ENCODE measurements at regions not wholly inside any gene's neighbourhood (a gene's known extent, or its start where the extent isn't known, plus 50 kb on each side); places are given as distances from the start of the nearest gene placed in this dataset.

DNA sequence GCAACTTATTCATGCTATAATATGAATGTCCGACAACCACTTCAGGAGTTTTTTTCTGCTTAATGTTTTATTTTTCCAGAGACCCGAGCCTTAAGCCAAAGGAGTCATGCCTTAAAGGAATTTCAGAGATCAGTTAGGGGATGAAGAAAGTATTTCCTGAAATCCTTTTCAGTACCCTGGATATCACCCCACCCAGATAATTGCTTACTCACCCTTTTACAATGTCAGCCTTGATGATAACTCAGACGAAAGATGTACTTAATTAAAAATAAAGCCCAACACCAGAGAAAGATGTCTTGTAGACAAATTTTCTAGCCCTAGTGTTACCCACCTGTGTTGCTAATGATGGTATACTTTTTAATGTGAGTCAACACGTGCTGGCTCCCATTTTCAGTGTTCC is 124.1 kb downstream of the XCL2 start:
- Histone ChIP-seq H3K4me1 (ENCODE audit: control insufficient read depth in 1 of 2, low read depth in 2 of 2) (no peaks in the 10 kb centered on the region), H3K36me3 (no peaks in the 10 kb centered on the region), H3K27ac (no peak overlapping the region), H3K4me3 (no peak overlapping the region), H3K9me3 (no peaks in the 10 kb centered on the region), H3K27me3 (replicated peaks; ENCODE audit: insufficient read depth) (no peaks in the 10 kb centered on the region)
- no peak for ATAC-seq (ENCODE audit: insufficient number of reproducible peaks, low FRiP score, low read depth)
- TF ChIP-seq, protein P1, sequence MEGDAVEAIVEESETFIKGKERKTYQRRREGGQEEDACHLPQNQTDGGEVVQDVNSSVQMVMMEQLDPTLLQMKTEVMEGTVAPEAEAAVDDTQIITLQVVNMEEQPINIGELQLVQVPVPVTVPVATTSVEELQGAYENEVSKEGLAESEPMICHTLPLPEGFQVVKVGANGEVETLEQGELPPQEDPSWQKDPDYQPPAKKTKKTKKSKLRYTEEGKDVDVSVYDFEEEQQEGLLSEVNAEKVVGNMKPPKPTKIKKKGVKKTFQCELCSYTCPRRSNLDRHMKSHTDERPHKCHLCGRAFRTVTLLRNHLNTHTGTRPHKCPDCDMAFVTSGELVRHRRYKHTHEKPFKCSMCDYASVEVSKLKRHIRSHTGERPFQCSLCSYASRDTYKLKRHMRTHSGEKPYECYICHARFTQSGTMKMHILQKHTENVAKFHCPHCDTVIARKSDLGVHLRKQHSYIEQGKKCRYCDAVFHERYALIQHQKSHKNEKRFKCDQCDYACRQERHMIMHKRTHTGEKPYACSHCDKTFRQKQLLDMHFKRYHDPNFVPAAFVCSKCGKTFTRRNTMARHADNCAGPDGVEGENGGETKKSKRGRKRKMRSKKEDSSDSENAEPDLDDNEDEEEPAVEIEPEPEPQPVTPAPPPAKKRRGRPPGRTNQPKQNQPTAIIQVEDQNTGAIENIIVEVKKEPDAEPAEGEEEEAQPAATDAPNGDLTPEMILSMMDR (IDR thresholded peaks at IDR 0.05) = no peak
- DNase-seq (ENCODE audit: low spot score) = no peak

- no peaks in the 10 kb centered on the region for H3K4me1 ChIP-seq (ENCODE audit: control insufficient read depth in 1 of 2, low read depth in 2 of 2)
- ATAC-seq (ENCODE audit: insufficient number of reproducible peaks, low FRiP score, low read depth) = no peak
- no peak overlapping the region for H3K4me3 ChIP-seq
- no peaks in the 10 kb centered on the region for H3K27me3 ChIP-seq (replicated peaks; ENCODE audit: insufficient read depth)
- no peaks in the 10 kb centered on the region for H3K9me3 ChIP-seq
- TF ChIP-seq, protein P1 (IDR thresholded peaks at IDR 0.05) = no peak
- no peaks in the 10 kb centered on the region for H3K36me3 ChIP-seq
- DNase-seq (ENCODE audit: low spot score) = no peak
- no peak overlapping the region for H3K27ac ChIP-seq
Measured at GRCh38 chr1:168416220-168416619, 127.6 kb downstream of the XCL2 start.

GRCh38 chr1:168414914-168415313 is 128.9 kb downstream of the XCL2 start:
- DNase-seq (ENCODE audit: low spot score) (no peak), ATAC-seq (ENCODE audit: insufficient number of reproducible peaks, low FRiP score, low read depth) (no peak)
- no peaks in the 10 kb centered on the region for H3K36me3 ChIP-seq
- H3K4me1 ChIP-seq (ENCODE audit: control insufficient read depth in 1 of 2, low read depth in 2 of 2) = no peaks in the 10 kb centered on the region
- H3K9me3 ChIP-seq = no peaks in the 10 kb centered on the region
- TF ChIP-seq, protein P1 (IDR thresholded peaks at IDR 0.05) = no peak
- H3K4me3 ChIP-seq = no peak overlapping the region
- no peak overlapping the region for H3K27ac ChIP-seq
- H3K27me3 ChIP-seq (replicated peaks; ENCODE audit: insufficient read depth) = no peaks in the 10 kb centered on the region

DNA sequence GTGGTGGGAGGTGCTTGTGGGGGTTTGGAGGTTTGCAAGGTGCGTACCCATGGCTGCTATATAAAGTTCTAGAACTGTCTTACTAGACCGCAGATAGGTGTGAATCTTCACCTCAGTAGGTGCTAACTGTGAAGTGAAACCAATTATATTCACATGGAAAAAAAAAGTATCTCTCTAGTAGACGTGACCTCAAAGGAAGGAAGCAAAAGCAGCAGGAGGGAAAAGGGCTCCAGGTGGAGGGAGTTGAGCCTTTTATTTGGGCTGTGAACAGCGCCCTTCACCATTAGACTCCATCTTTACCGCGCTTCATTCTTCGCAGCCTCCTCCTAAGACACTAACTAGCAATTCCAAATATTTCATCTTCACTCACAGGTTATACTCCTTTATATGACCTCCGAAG is 129.8 kb downstream of the TBX19 start:
- H3K27me3 ChIP-seq (replicated peaks; ENCODE audit: insufficient read depth) = no peaks in the 10 kb centered on the region
- H3K36me3 ChIP-seq = no peaks in the 10 kb centered on the region
- peaks cover 4 to 10% of the 10 kb centered on the region in 2 donors for H3K4me1 ChIP-seq (ENCODE audit: control insufficient read depth in 1 of 2, low read depth in 2 of 2)
- no peak for ATAC-seq (ENCODE audit: insufficient number of reproducible peaks, low FRiP score, low read depth)
- TF ChIP-seq, protein P1 (IDR thresholded peaks at IDR 0.05) = no peak
- H3K4me3 ChIP-seq = no peak overlapping the region
- no peak for DNase-seq (ENCODE audit: low spot score)
- no peak overlapping the region for H3K27ac ChIP-seq
- H3K9me3 ChIP-seq = no peaks in the 10 kb centered on the region

DNA sequence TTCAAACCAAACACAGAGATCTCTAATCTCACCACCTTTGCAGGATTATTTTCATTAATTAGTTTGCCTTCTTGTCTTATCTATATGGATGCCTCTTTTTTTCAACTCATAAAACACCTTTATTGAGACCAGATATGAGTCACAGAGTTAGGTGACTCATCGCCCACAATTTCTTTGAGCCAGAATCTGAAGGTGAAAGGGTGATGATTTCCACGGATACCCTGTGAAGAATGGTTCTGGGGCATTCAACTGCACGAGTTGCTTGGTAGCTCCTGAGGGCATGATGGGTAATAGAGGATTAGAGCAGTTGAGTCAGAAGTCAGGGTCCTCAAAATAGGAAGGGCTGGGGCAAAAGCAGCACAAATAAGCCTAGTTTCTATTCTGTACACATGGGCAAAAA is 128.2 kb downstream of the TBX19 start:
- H3K4me1 ChIP-seq (ENCODE audit: control insufficient read depth in 1 of 2, low read depth in 2 of 2) = peaks cover 5 to 12% of the 10 kb centered on the region in 2 donors
- no peak overlapping the region for H3K27ac ChIP-seq
- TF ChIP-seq, protein P1 (IDR thresholded peaks at IDR 0.05) = no peak
- no peaks in the 10 kb centered on the region for H3K9me3 ChIP-seq
- ATAC-seq (ENCODE audit: insufficient number of reproducible peaks, low FRiP score, low read depth) = no peak
- no peak for DNase-seq (ENCODE audit: low spot score)
- no peaks in the 10 kb centered on the region for H3K27me3 ChIP-seq (replicated peaks; ENCODE audit: insufficient read depth)
- H3K4me3 ChIP-seq = no peak overlapping the region
- no peaks in the 10 kb centered on the region for H3K36me3 ChIP-seq
